OCI-LY3 (cell line): ENCODE measurements at regions not wholly inside any gene's neighbourhood (a gene's known extent, or its start where the extent isn't known, plus 50 kb on each side); places are given as distances from the start of the nearest gene placed in this dataset.

ENCODE experiments used
- EZH2phosphoT487 ChIP-seq: fragments of 200-600 bp; shearing (Covaris generic); IDR thresholded peaks from 2 replicates; pipeline ENCODE4 v1.6.1; 2018; ENCODE audit warnings: antibody characterized with exemption, mixed run types, low read depth
- TF ChIP-seq, protein P1 (sequence below): fragments of 200-600, 300-600 bp; sonication (generic); IDR thresholded peaks from 2 replicates; pipeline ENCODE4 v1.5.1; 2014; ENCODE audit warnings: antibody characterized with exemption, low read length, low read depth

DNA sequence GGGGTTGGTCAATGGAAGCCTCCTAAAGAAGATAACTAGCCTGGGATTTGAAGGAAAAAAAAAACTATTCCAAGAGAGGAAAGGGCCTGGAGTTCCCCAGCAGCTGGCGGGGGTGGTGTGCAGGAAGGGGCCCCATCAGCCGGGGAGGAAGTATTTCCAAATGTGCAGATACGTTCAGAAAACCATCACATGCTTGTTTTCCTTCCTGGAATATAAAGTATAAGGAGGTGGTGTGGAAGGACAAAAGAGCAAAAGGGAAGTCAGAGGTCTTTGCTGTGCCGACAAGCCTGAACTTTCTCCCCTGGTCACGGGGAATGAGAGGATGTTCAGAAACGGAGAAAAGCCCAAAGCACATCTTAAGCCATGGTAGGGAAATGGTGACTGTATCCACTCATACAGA, 72.0 kb upstream of the BACE2 start:
- TF ChIP-seq, protein P1, sequence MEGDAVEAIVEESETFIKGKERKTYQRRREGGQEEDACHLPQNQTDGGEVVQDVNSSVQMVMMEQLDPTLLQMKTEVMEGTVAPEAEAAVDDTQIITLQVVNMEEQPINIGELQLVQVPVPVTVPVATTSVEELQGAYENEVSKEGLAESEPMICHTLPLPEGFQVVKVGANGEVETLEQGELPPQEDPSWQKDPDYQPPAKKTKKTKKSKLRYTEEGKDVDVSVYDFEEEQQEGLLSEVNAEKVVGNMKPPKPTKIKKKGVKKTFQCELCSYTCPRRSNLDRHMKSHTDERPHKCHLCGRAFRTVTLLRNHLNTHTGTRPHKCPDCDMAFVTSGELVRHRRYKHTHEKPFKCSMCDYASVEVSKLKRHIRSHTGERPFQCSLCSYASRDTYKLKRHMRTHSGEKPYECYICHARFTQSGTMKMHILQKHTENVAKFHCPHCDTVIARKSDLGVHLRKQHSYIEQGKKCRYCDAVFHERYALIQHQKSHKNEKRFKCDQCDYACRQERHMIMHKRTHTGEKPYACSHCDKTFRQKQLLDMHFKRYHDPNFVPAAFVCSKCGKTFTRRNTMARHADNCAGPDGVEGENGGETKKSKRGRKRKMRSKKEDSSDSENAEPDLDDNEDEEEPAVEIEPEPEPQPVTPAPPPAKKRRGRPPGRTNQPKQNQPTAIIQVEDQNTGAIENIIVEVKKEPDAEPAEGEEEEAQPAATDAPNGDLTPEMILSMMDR: no peak
- TF ChIP-seq EZH2phosphoT487: no peak
